ENCODE measurements at regions not wholly inside any gene's neighbourhood (a gene's known extent, or its start where the extent isn't known, plus 50 kb on each side); places are given as distances from the start of the nearest gene placed in this dataset.

- TF ChIP-seq CTCF (IDR thresholded peaks at IDR 0.05) (no peak), POLR2A (IDR thresholded peaks at IDR 0.05) (no peak)
These were observed 53.7 kb upstream of the MAGI2 start for GRCh38 chr7:79507131-79507530.

All from Peyer's patch (tissue), 4 donors.